Central memory CD8-positive, alpha-beta T cell (primary cell): ENCODE measurements at regions not wholly inside any gene's neighbourhood (a gene's known extent, or its start where the extent isn't known, plus 50 kb on each side); places are given as distances from the start of the nearest gene placed in this dataset.

Experiments used
- ATAC-seq: fragments of 150-1000 bp; cut with Tn5 transposase; replicated peaks from 2 replicates; pipeline ENCODE4 v1.10.0; 2022; ENCODE audit warnings: mild to moderate bottlenecking, moderate FRiP score, moderate number of reproducible peaks; ENCODE audit not compliant: poor library complexity, severe bottlenecking; ENCODE audit errors: extremely low read depth
- DNase-seq, 2 donors: peaks; one replicate each; pipeline ENCODE4 v3.0.0; 2021; ENCODE audit warnings: low spot score in 2 of 2
- H3K27ac Mint-ChIP-seq: one replicate; pipeline ENCODE4 v1.8.0; 2022; ENCODE audit warnings: low read depth, mild to moderate bottlenecking, moderate library complexity, mixed read lengths
- H3K27me3 Mint-ChIP-seq: one replicate; pipeline ENCODE4 v1.8.0; 2022; ENCODE audit warnings: mixed read lengths
- H3K36me3 Mint-ChIP-seq: one replicate; pipeline ENCODE4 v1.8.0; 2022; ENCODE audit warnings: mild to moderate bottlenecking, moderate library complexity, mixed read lengths; ENCODE audit not compliant: insufficient read depth
- H3K4me1 Mint-ChIP-seq: one replicate; pipeline ENCODE4 v1.8.0; 2022; ENCODE audit warnings: mixed read lengths
- H3K4me3 Mint-ChIP-seq: one replicate; pipeline ENCODE4 v1.8.0; 2022; ENCODE audit warnings: mild to moderate bottlenecking, moderate library complexity, mixed read lengths
- H3K9me3 Mint-ChIP-seq: one replicate; pipeline ENCODE4 v1.8.0; 2022; ENCODE audit warnings: mixed read lengths

- no peaks in the 10 kb centered on the region for H3K4me1 Mint-ChIP-seq
- H3K4me3 Mint-ChIP-seq, result no peak overlapping the region
- peaks cover 8% of the 10 kb centered on the region for H3K9me3 Mint-ChIP-seq
- no peak for ATAC-seq
- H3K27ac Mint-ChIP-seq, result no peak overlapping the region
- no peak for DNase-seq
- H3K27me3 Mint-ChIP-seq, result no peaks in the 10 kb centered on the region
- no peaks in the 10 kb centered on the region for H3K36me3 Mint-ChIP-seq
These were observed 396.5 kb upstream of the BRINP1 start for GRCh38 chr9:119765632-119766175.

- Mint-ChIP-seq H3K36me3 (no peaks in the 10 kb centered on the region), H3K9me3 (peaks cover 8% of the 10 kb centered on the region), H3K27ac (no peak overlapping the region), H3K4me1 (no peaks in the 10 kb centered on the region), H3K27me3 (no peaks in the 10 kb centered on the region), H3K4me3 (no peak overlapping the region)
- ATAC-seq (no peak), DNase-seq (no peak)
These were observed 394.0 kb upstream of the BRINP1 start for GRCh38 chr9:119763260-119763659.

GRCh38 chr9:119761812-119762211, 392.6 kb upstream of the BRINP1 start:
- no peak for ATAC-seq
- Mint-ChIP-seq H3K36me3 (no peaks in the 10 kb centered on the region), H3K9me3 (peaks cover 8% of the 10 kb centered on the region), H3K4me1 (no peaks in the 10 kb centered on the region), H3K4me3 (no peak overlapping the region), H3K27me3 (no peaks in the 10 kb centered on the region), H3K27ac (no peak overlapping the region)
- no peak for DNase-seq

- no peaks in the 10 kb centered on the region for H3K27me3 Mint-ChIP-seq
- ATAC-seq (no peak), DNase-seq (no peak)
- H3K4me1 Mint-ChIP-seq, result no peaks in the 10 kb centered on the region
- H3K36me3 Mint-ChIP-seq, result no peaks in the 10 kb centered on the region
- no peak overlapping the region for H3K27ac Mint-ChIP-seq
- no peak overlapping the region for H3K4me3 Mint-ChIP-seq
- peaks cover 13% of the 10 kb centered on the region for H3K9me3 Mint-ChIP-seq
These were observed 389.8 kb upstream of the BRINP1 start for GRCh38 chr9:119758990-119759389.

GRCh38 chr9:119758241-119758640, 389.0 kb upstream of the BRINP1 start:
- Mint-ChIP-seq H3K4me3 (no peak overlapping the region), H3K36me3 (no peaks in the 10 kb centered on the region), H3K4me1 (no peaks in the 10 kb centered on the region), H3K27me3 (no peaks in the 10 kb centered on the region), H3K27ac (no peak overlapping the region), H3K9me3 (peaks cover 13% of the 10 kb centered on the region)
- ATAC-seq, result no peak
- no peak for DNase-seq

GRCh38 chr9:119739476-119739875, 370.2 kb upstream of the BRINP1 start:
- DNase-seq (no peak), ATAC-seq (no peak)
- H3K9me3 Mint-ChIP-seq, result peaks cover 19% of the 10 kb centered on the region
- H3K27me3 Mint-ChIP-seq, result no peaks in the 10 kb centered on the region
- no peaks in the 10 kb centered on the region for H3K4me1 Mint-ChIP-seq
- no peaks in the 10 kb centered on the region for H3K36me3 Mint-ChIP-seq
- no peak overlapping the region for H3K4me3 Mint-ChIP-seq
- H3K27ac Mint-ChIP-seq, result no peak overlapping the region

- Mint-ChIP-seq H3K9me3 (peaks cover 9% of the 10 kb centered on the region), H3K4me3 (no peak overlapping the region), H3K36me3 (no peaks in the 10 kb centered on the region), H3K4me1 (no peaks in the 10 kb centered on the region), H3K27ac (no peak overlapping the region), H3K27me3 (no peaks in the 10 kb centered on the region)
- ATAC-seq (no peak), DNase-seq (no peak)
These were observed 367.5 kb upstream of the BRINP1 start for GRCh38 chr9:119736491-119737454.

- Mint-ChIP-seq H3K4me3 (no peak overlapping the region), H3K4me1 (no peaks in the 10 kb centered on the region), H3K9me3 (peaks cover 18% of the 10 kb centered on the region), H3K27me3 (no peaks in the 10 kb centered on the region), H3K36me3 (no peaks in the 10 kb centered on the region), H3K27ac (no peak overlapping the region)
- ATAC-seq (no peak), DNase-seq (no peak)
These were observed 358.8 kb upstream of the BRINP1 start for GRCh38 chr9:119727988-119728387.

GRCh38 chr9:119726035-119726434, 356.8 kb upstream of the BRINP1 start:
- no peaks in the 10 kb centered on the region for H3K36me3 Mint-ChIP-seq
- no peaks in the 10 kb centered on the region for H3K4me1 Mint-ChIP-seq
- ATAC-seq, result no peak
- H3K4me3 Mint-ChIP-seq, result no peak overlapping the region
- H3K27me3 Mint-ChIP-seq, result no peaks in the 10 kb centered on the region
- DNase-seq, result no peak
- peaks cover 13% of the 10 kb centered on the region for H3K9me3 Mint-ChIP-seq
- H3K27ac Mint-ChIP-seq, result no peak overlapping the region

GRCh38 chr9:119722384-119722783, 353.1 kb upstream of the BRINP1 start:
- no peak overlapping the region for H3K27ac Mint-ChIP-seq

GRCh38 chr9:119712325-119712724, 343.1 kb upstream of the BRINP1 start:
- Mint-ChIP-seq H3K27ac (no peak overlapping the region), H3K9me3 (peaks cover 14% of the 10 kb centered on the region), H3K36me3 (no peaks in the 10 kb centered on the region), H3K27me3 (no peaks in the 10 kb centered on the region), H3K4me3 (no peak overlapping the region), H3K4me1 (no peaks in the 10 kb centered on the region)
- no peak for DNase-seq
- no peak for ATAC-seq

More at GRCh38 chr9:119722384-119722783, 353.1 kb upstream of the BRINP1 start:
- no peak overlapping the region for H3K4me3 Mint-ChIP-seq
- no peaks in the 10 kb centered on the region for H3K36me3 Mint-ChIP-seq
- H3K27me3 Mint-ChIP-seq, result no peaks in the 10 kb centered on the region
- peaks cover 13% of the 10 kb centered on the region for H3K9me3 Mint-ChIP-seq
- ATAC-seq (no peak), DNase-seq (no peak)
- H3K4me1 Mint-ChIP-seq, result no peaks in the 10 kb centered on the region

GRCh38 chr9:119709431-119709830, 340.2 kb upstream of the BRINP1 start:
- no peak overlapping the region for H3K27ac Mint-ChIP-seq
- H3K36me3 Mint-ChIP-seq, result no peaks in the 10 kb centered on the region
- ATAC-seq (no peak), DNase-seq (no peak)
- no peak overlapping the region for H3K4me3 Mint-ChIP-seq
- H3K4me1 Mint-ChIP-seq, result no peaks in the 10 kb centered on the region
- H3K9me3 Mint-ChIP-seq, result peaks cover 14% of the 10 kb centered on the region
- no peaks in the 10 kb centered on the region for H3K27me3 Mint-ChIP-seq

GRCh38 chr9:119707228-119707845, 338.1 kb upstream of the BRINP1 start:
- H3K4me1 Mint-ChIP-seq, result no peaks in the 10 kb centered on the region
- DNase-seq (no peak), ATAC-seq (no peak)
- no peaks in the 10 kb centered on the region for H3K27me3 Mint-ChIP-seq
- no peaks in the 10 kb centered on the region for H3K36me3 Mint-ChIP-seq
- H3K27ac Mint-ChIP-seq, result no peak overlapping the region
- no peak overlapping the region for H3K4me3 Mint-ChIP-seq
- H3K9me3 Mint-ChIP-seq, result peaks cover 14% of the 10 kb centered on the region
